Endothelial cell of umbilical vein (primary cell): ENCODE measurements at regions not wholly inside any gene's neighbourhood (a gene's known extent, or its start where the extent isn't known, plus 50 kb on each side); places are given as distances from the start of the nearest gene placed in this dataset.

Source experiments
- BruUV-seq: library from RNA; stranded (reverse); fragments of 400-500 nt; replicated peaks from 2 replicates; lab custom pipeline; 2021; lab: Mats Ljungman, UMichigan
- CTCF ChIA-PET: fragments of 300-600, 350-600 bp; sonication (Branson Sonifier 250); formaldehyde crosslinking; loops from one replicate; lab custom pipeline; 2021; ENCODE audit warnings: antibody characterized with exemption, inconsistent platforms; lab: Charles Lee
- POLR2A ChIA-PET: fragments of 300-600, 350-600 bp; sonication (Branson Sonifier 250); formaldehyde crosslinking; loops from one replicate; lab custom pipeline; 2021; ENCODE audit warnings: antibody characterized with exemption, inconsistent platforms; lab: Charles Lee
- DNase-seq: peaks from one replicate; pipeline ENCODE4 v3.0.0-alpha.2; 2011; ENCODE audit warnings: low read depth, low spot score
- FAIRE-seq: peaks from 2 replicates; lab custom pipeline; 2011; peaks lifted over from hg19 to GRCh38; lab: Jason Lieb, UNC
- H2AFZ ChIP-seq: 2 replicates; pipeline ENCODE4 v1.6.0; 2012; ENCODE audit warnings: low read depth, low read length, control low read depth, inconsistent platforms
- H3K27ac ChIP-seq: 2 replicates; pipeline ENCODE4 v1.5.1; 2011; ENCODE audit warnings: low read depth, mild to moderate bottlenecking, control low read depth, low read length, moderate library complexity; ENCODE audit not compliant: insufficient read depth
- H3K27me3 ChIP-seq, 2 experiments: 2 replicates each; pipeline versions ENCODE4 v1.6.0 to v1.6.1; 2011; ENCODE audit warnings: low read length in 2 of 2, mixed read lengths in 1 of 2; ENCODE audit not compliant: control insufficient read depth in 2 of 2, insufficient read depth in 2 of 2
- H3K36me3 ChIP-seq, 2 experiments: 2 replicates in 1 of 2; 3 replicates in 1 of 2; pipeline ENCODE4 v1.5.1; 2011; ENCODE audit warnings: low read length in 2 of 2, mild to moderate bottlenecking in 1 of 2, moderate library complexity in 1 of 2; ENCODE audit not compliant: control insufficient read depth in 2 of 2, insufficient read depth in 2 of 2; ENCODE audit errors: extremely low read depth in 1 of 2
- H3K4me1 ChIP-seq: 3 replicates; pipeline ENCODE4 v1.5.1; 2011; ENCODE audit warnings: mild to moderate bottlenecking, low read length; ENCODE audit not compliant: control insufficient read depth, insufficient read depth; ENCODE audit errors: extremely low read depth
- H3K4me2 ChIP-seq: 2 replicates; pipeline ENCODE4 v1.6.1; 2011; ENCODE audit warnings: low read length, control low read depth, mixed read lengths; ENCODE audit not compliant: insufficient read depth
- H3K4me3 ChIP-seq, 3 experiments: fragments of 200-600 bp in 1 of 3; sonication (generic), shearing (Covaris generic) in 1 of 3; replicated peaks in 1 of 3; 2 replicates each; pipeline ENCODE4 v1.5.1; 2011 to 2016; ENCODE audit warnings: control low read depth in 3 of 3, low read length in 3 of 3, mild to moderate bottlenecking in 2 of 3, inconsistent platforms in 1 of 3, low read depth in 1 of 3, moderate library complexity in 1 of 3; ENCODE audit not compliant: insufficient read depth in 1 of 3
- H3K79me2 ChIP-seq: 2 replicates; pipeline ENCODE4 v1.6.0; 2012; ENCODE audit warnings: low read length, inconsistent platforms; ENCODE audit not compliant: control insufficient read depth, insufficient read depth
- H3K9ac ChIP-seq: replicated peaks from 2 replicates; pipeline ENCODE3; 2011; ENCODE audit warnings: low read length, control low read depth; ENCODE audit not compliant: insufficient read depth; ENCODE audit errors: extremely low read depth
- H3K9me1 ChIP-seq: replicated peaks from 3 replicates; pipeline ENCODE4 v1.6.0; 2011; ENCODE audit warnings: mild to moderate bottlenecking, low read length; ENCODE audit not compliant: control insufficient read depth, insufficient read depth; ENCODE audit errors: extremely low read depth
- H3K9me3 ChIP-seq: replicated peaks from 2 replicates; pipeline ENCODE4 v1.5.1; 2012; ENCODE audit warnings: low read length, inconsistent platforms; ENCODE audit not compliant: control insufficient read depth, insufficient read depth
- H4K20me1 ChIP-seq: replicated peaks from 2 replicates; pipeline ENCODE3; 2011; ENCODE audit warnings: mild to moderate bottlenecking, low read length; ENCODE audit not compliant: control insufficient read depth, insufficient read depth; ENCODE audit errors: extremely low read depth
- EZH2 ChIP-seq: IDR thresholded peaks from 2 replicates; pipeline ENCODE4 v1.6.1; 2012; ENCODE audit warnings: borderline replicate concordance, low read depth, mild to moderate bottlenecking, moderate library complexity, low read length, inconsistent platforms; ENCODE audit not compliant: severe bottlenecking
- FOS ChIP-seq: IDR thresholded peaks from 2 replicates; pipeline ENCODE4 v1.6.1; 2011; ENCODE audit warnings: mild to moderate bottlenecking, low read length, moderate library complexity, borderline replicate concordance; ENCODE audit not compliant: insufficient read depth
- GATA2 ChIP-seq: IDR thresholded peaks from 2 replicates; pipeline ENCODE4 v1.7.0; 2011; ENCODE audit warnings: low read depth, mild to moderate bottlenecking, moderate library complexity, mixed read lengths, low read length; ENCODE audit not compliant: insufficient read length, insufficient read depth
- JUN ChIP-seq: IDR thresholded peaks from 2 replicates; pipeline ENCODE4 v1.6.1; 2011; ENCODE audit warnings: borderline replicate concordance, low read depth; ENCODE audit not compliant: insufficient read length, insufficient read depth
- MYC ChIP-seq: IDR thresholded peaks from one replicate; pipeline ENCODE4 v1.6.1; 2011; ENCODE audit warnings: mild to moderate bottlenecking, low read depth, low read length
- POLR2A ChIP-seq: IDR thresholded peaks from 2 replicates; pipeline ENCODE4 v1.6.1; 2012; ENCODE audit warnings: low read depth, mild to moderate bottlenecking, control low read depth, low read length
- POLR2AphosphoS5 ChIP-seq: IDR thresholded peaks from 2 replicates; pipeline ENCODE4 v1.6.1; 2012; ENCODE audit warnings: low read depth, mild to moderate bottlenecking, control low read depth, low read length, moderate library complexity; ENCODE audit not compliant: insufficient read depth
- dilution Hi-C: fragments of 300-500 bp; cut with MboI; formaldehyde crosslinking; loops from one replicate; pipeline ENCODE4 v1.15.0; 2019; ENCODE audit warnings: low sequenced_read_pairs; ENCODE audit not compliant: extremely low pct_ligation_motif_present
- intact Hi-C: fragments of 100-400 bp; cut with micrococcal nuclease; formaldehyde crosslinking; loops from one replicate; pipeline ENCODE4 v1.10.0; 2022
- TF ChIP-seq, protein P1 (sequence below), 2 donors: IDR thresholded peaks; 1 replicate in 1 of 2; 2 replicates in 1 of 2; pipeline ENCODE4 v1.5.1; 2011; ENCODE audit warnings: low read length in 2 of 2, mild to moderate bottlenecking in 2 of 2, moderate library complexity in 2 of 2, control low read depth in 1 of 2, inconsistent platforms in 1 of 2, low read depth in 1 of 2; ENCODE audit not compliant: insufficient read depth in 1 of 2; ENCODE audit errors: extremely low read depth in 1 of 2
- TF ChIP-seq, protein P2 (sequence below): IDR thresholded peaks from 2 replicates; pipeline ENCODE4 v1.6.1; 2011; ENCODE audit not compliant: insufficient read depth, insufficient read length

DNA sequence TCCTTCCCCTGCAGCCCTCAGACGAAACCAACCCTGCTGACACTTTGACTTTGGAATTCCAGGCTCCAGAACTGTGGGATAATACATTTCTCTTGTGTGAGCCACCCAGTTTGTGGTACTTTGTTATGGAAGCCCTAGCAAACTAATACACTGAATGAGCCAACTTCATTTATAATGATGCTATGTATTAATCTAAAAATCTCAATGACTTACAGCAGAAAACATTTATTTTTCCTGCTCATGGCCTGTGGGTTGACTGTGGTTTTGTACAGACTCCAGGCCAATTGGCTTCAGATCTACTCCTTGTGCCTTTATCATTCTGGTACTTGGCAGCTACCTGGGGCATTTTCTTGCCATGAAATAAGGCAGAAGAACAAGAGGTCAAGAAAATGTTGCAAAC lies 152.4 kb downstream of the EBLN2 start:
- DNase-seq (no peak), FAIRE-seq (no peak)
- Histone ChIP-seq H4K20me1 (no peaks in the 10 kb centered on the region), H3K4me1 (no peaks in the 10 kb centered on the region), H3K4me3 (no peak overlapping the region), H3K36me3 (no peaks in the 10 kb centered on the region), H3K4me2 (no peak overlapping the region), H2AFZ (no peak overlapping the region), H3K27me3 (no peaks in the 10 kb centered on the region), H3K79me2 (no peaks in the 10 kb centered on the region), H3K9me1 (no peaks in the 10 kb centered on the region), H3K9me3 (no peaks in the 10 kb centered on the region), H3K27ac (no peak overlapping the region), H3K9ac (no peak overlapping the region)
- intact Hi-C loops (no loop called here), dilution Hi-C loops (no loop called here)
- no TSS peak for BruUV-seq
- TF ChIP-seq, protein P1, sequence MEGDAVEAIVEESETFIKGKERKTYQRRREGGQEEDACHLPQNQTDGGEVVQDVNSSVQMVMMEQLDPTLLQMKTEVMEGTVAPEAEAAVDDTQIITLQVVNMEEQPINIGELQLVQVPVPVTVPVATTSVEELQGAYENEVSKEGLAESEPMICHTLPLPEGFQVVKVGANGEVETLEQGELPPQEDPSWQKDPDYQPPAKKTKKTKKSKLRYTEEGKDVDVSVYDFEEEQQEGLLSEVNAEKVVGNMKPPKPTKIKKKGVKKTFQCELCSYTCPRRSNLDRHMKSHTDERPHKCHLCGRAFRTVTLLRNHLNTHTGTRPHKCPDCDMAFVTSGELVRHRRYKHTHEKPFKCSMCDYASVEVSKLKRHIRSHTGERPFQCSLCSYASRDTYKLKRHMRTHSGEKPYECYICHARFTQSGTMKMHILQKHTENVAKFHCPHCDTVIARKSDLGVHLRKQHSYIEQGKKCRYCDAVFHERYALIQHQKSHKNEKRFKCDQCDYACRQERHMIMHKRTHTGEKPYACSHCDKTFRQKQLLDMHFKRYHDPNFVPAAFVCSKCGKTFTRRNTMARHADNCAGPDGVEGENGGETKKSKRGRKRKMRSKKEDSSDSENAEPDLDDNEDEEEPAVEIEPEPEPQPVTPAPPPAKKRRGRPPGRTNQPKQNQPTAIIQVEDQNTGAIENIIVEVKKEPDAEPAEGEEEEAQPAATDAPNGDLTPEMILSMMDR (IDR thresholded peaks at IDR 0.05; ENCODE audit: extremely low read depth in 1 of 2, insufficient read depth in 1 of 2, low read depth in 1 of 2, low read length in 2 of 2), result no peak
- TF ChIP-seq MYC (no peak), GATA2 (no peak), POLR2AphosphoS5 (no peak), FOS (no peak), POLR2A (no peak), JUN (no peak), EZH2 (no peak)
- TF ChIP-seq, protein P2, sequence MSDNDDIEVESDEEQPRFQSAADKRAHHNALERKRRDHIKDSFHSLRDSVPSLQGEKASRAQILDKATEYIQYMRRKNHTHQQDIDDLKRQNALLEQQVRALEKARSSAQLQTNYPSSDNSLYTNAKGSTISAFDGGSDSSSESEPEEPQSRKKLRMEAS, result no peak
- POLR2A ChIA-PET, result no interaction called here
- CTCF ChIA-PET, result no interaction called here
